ENCODE measurements at regions not wholly inside any gene's neighbourhood (a gene's known extent, or its start where the extent isn't known, plus 50 kb on each side); places are given as distances from the start of the nearest gene placed in this dataset.
A peak's percentile ranks its signal among the peaks of the same experiment; 100 is the strongest.
"Not testable (repeated sequence)": the region's sequence is repeated elsewhere in the genome, so short reads cannot be mapped to it uniquely, and the experiment has no call there.

DNA sequence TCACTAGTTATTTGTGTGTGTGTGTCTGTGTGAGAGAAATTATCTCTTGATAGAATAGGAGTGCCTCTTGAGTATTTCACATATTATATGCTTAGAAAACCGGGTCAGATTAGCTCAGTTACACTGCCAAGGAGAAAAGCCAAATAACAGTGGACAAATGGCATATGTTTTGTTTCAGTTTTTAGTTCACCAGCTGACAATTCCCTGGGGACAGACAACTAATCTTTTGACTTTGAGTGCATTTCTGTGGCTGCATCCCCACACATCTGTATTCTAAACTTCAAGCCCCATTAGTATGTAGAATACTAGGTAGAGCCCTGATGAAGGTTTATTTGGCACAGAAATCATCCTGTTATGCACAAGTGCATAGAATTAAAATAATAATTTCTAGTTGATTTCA lies 227.7 kb upstream of the CNTN3 start:
- ATAC-seq (no peak), DNase-seq (ENCODE audit: low spot score) (no peak)
- intact Hi-C loops (cut with DNase I), result no loop called here

DNA sequence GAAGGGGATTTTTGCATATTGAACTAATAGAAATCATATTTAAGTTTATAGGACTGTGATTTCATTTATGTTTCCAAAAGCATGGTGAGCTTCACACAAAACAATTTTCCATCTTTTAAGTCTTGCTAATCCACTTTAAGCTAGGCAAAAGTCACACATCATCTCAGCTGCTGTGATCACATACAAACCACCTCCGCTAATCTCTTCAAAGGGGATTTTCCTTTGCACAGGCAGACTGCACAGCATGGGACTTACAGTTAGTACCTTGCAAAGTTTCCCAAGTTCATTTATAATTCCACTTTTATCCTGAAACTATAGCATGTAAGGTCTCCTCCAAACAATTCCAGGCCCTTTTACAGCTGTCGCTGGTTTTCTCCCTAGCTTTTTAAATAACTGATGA lies 225.1 kb upstream of the CNTN3 start:
- DNase-seq (ENCODE audit: low spot score) (no peak), ATAC-seq (no peak)
- intact Hi-C loops (cut with DNase I), result no loop called here

DNA sequence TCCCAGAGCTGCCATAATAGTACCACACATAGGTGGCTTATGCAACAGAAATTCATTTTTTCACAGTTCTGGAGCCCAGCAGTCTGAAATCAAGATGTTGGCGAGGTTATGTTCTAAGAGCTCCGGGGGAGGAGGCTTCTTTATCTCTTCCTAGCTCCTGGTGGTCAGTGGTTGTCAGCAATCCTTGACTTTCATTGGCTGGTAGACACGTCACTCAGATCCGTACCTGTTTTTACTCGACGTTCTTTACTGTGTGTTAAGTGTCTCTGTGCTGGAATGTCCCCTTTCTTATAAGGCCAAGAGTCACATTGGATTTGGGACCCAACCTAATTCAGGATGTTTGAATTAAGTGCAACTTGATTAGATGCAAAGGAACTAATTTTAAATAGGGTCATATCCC lies 218.5 kb upstream of the CNTN3 start:
- DNase-seq (ENCODE audit: low spot score), result no peak
- intact Hi-C loops (cut with DNase I), result no loop called here
- no peak for ATAC-seq

DNA sequence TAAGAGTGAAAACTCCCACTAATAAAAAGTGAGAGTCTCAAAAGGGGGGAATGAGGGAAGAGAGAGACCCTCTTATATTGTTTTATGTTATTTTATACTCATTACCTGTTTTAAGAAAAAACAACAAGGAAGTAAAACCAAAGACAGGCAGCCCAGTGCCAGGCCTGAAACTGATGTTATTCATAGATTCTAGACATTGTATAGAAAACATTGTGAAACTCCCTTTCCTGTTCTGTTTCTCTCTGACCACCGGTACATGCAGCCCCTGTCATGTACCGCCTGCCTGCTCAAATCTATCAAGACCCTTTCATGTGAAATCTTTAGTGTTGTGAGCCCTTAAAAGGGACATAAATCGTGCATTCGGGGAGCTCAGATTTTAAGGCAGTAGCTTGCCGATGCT lies 216.4 kb upstream of the CNTN3 start:
- DNase-seq (ENCODE audit: low spot score); ATAC-seq; intact Hi-C loops (cut with DNase I): not testable (repeated sequence)

DNA sequence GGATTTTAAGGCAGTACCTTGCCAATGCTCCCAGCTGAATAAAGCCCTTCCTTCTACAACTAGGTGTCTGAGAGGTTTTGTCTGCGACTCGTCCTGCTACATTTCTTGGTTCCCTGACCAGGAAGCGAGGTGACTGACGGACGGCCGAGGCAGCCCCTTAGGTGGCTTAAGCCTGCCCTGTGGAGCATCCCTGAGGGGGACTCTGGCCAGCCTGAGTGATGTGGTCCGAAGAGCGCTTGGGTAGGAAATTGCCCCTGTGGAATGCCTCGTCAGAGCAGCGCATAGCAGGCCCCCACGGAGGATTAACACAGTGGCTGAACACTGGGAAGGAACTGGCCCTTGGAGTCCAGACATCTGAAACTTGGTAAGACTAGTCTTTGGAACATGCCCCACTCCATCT lies 210.9 kb upstream of the CNTN3 start:
- intact Hi-C loops (cut with DNase I); ATAC-seq; DNase-seq (ENCODE audit: low spot score): not testable (repeated sequence)

DNA sequence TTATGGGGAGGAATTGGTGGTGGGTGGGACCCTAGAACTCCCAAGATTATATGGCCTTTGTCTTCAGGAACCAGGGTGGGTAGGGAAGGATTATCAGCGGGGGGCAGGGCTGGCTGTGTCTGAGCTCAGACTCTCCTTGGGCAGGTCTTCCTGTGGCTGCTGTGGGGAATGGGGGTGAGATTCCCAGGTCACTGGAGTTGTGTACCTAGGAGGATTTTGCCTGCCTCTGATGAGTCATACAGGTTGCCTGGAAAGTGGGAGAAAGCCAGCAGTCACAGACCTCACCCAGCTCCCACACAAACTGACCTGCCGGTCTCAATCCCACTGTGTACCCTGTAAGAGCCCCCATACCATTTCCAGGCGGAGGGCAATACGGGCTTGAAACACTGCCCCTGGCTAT lies 209.9 kb upstream of the CNTN3 start:
- DNase-seq (ENCODE audit: low spot score) (no peak), ATAC-seq (no peak)
- intact Hi-C loops (cut with DNase I), result no loop called here

DNA sequence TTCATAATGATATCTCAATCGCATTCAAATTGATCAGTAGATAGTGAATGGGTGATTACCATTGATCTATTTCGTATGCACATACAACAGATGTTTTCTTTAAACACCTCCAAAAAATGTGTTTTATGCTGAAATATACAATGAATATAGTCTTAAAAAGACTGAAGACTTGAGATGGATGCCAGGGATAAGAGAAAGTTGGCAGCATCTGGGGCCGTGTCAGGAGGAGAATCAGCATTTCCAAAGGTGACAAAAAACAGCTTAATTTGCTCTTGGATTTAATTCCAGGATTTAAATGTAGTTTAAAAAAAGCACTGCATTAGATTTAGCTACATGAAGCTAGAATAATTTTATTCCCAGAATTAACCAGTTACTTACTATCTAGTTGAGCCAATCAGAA lies 199.7 kb upstream of the CNTN3 start:
- intact Hi-C loops (cut with DNase I), result loop anchor here (5.0 kb wide), 1 partner anchor 1097 kb away; no protein-coding TSS in a partner anchor
- no peak for DNase-seq (ENCODE audit: low spot score)
- ATAC-seq, result no peak

DNA sequence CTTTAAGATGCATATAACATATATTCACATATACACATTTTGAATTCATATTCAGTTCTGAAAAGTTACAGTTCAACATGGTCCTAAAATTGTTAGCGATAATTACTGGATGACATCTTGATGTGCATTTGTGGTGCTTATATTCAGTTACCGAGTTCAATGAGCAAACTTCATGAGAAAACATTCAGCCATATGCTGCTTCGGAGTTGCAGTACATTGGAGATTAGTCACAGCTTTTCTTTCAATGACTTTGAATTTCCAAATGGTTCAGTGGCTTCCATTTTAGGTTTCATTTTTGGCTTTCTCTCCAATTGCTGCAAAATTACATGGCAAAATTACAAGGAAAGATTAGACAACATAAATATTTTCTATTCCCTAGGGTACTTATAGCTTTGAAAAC lies 198.3 kb upstream of the CNTN3 start:
- DNase-seq (ENCODE audit: low spot score), result no peak
- no peak for ATAC-seq
- intact Hi-C loops (cut with DNase I), result loop anchor here (5.0 kb wide), 1 partner anchor 1095 kb away; no protein-coding TSS in a partner anchor

DNA sequence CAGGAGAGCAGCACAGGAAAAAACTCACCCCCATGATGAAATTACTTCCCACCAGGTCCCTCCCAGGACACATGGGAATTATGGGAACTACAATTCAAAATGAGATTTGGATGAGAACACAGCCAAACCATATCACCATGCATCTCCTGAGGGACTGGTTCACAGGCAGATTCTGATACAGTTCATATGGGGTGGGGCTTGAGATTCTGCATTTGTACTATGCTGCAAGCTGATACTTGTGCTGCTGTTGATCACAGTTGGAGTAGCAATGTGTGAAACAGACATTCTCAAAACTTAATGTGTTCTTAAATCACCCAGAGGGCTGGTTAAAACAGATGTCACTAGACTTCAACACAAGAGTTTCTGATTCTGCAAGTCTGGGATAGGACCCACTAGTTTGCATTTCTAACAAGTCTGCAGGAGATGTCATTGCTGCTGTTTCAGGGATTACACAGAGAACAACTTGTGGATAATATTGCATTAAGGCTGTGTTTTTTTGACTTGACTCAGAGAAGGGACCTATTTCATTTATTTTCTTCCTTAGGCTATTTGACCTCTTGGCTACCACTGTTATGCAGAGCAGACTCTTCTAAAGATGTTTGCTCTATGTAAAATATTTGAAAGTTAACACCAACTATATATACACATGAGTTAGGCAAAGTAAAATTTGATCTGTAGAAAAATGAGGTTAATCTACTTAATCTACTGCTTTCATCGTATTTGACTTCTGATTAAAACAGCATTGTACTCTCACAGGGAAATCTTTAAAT lies 194.2 kb upstream of the CNTN3 start:
- intact Hi-C loops (cut with DNase I), result no loop called here

DNA sequence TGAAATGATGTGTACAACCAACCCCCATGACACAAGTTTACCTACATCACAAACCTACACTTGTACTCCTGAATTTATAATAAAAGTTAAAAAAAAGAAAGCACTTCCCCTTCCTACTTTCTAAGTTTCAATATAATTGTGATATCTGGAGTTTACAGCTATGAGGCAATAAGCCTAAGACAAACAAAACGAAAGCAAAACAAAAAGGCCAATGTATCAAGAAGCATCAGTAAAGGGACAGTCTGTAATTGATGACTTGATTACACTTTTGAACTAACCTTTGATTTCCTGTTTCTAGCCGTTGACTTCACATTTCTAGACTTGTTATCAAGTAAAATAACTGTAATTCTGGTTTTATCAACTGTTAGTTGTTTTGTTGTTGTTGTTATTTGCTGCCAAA lies 187.5 kb upstream of the CNTN3 start:
- no peak for ATAC-seq
- intact Hi-C loops (cut with DNase I), result no loop called here

More for the DNA sequence above, 194.2 kb upstream of the CNTN3 start:
- DNase-seq (ENCODE audit: low spot score) (no peak), ATAC-seq (no peak)

DNA sequence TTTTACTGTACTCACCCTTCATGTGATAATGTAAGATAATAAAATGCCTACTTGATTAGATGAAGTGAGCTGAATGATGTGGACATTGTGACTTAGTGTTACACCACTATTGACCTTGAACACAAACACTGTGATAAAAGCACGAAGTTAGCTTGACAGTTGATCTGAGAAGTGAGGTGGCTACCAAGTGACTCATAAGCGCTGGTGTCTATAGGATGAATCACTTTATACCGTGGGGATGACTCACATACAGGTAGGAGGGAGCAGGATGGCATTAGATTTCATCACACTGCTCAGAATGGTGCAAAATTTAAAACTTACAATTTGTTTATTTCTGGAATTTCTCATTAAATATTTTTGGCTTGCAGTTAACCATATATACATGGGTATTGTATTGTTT lies 174.7 kb upstream of the CNTN3 start:
- no peak for ATAC-seq
- intact Hi-C loops (cut with DNase I), result no loop called here
- DNase-seq (ENCODE audit: low spot score), result no peak

More for the DNA sequence above, 187.5 kb upstream of the CNTN3 start:
- DNase-seq (ENCODE audit: low spot score), result no peak

DNA sequence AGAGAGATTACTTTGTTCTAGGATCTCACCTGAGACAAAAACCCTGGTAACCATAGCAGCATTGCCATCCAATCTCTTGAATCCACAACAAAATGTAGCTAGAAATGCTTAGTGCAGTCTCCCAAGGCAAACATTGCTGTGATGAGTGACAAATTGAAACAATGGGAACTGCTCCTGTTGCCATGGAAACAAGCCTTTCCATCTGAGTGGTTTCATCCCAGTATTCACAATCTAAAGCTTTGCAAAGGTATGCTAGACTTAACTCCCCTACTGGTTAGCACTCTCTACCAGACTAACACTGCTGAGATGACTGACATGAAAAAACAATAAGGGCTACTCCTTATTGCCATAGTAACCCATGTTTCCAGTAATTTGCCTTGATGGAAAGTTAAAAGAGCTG lies 172.6 kb upstream of the CNTN3 start:
- no peak for ATAC-seq
- intact Hi-C loops (cut with DNase I), result no loop called here
- DNase-seq (ENCODE audit: low spot score), result no peak

DNA sequence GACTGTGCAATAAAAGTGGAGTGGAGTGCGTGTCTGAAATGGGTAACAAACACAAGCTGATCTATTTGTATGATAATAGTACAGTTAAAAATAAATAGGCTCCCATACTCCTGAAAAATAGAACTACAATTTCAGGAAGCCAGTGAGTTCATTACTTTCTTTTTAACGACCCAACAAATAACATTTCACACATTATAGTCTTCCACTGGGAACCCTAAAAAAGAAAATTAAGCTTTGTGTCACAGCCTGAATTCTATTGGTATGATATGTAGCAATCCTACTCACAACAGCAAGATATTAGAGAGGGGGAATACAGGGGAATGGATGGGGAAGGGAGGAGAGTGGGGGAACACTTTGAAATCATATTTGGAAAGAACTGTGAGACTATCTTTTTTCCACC lies 156.9 kb upstream of the CNTN3 start:
- DNase-seq (ENCODE audit: low spot score) (no peak), ATAC-seq (no peak)
- intact Hi-C loops (cut with DNase I), result no loop called here

DNA sequence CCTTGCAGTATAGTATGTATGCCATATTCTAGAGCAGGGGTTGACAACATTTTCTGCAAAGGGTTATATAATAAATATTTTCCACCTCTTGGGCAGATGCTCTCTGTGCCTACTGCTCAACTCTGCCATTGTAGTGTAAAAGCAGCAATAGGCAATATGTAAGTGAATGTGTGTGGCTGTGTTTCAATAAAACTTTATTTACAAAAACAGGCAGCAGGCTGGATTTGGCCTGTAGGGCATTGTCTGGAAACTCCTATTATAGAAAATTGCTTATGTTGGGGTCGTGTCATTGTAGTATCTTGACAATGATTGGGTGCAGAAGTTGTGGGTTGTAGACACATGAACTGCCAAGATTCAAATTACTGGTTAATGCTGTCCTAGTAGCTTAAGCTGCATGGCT lies 153.6 kb upstream of the CNTN3 start:
- intact Hi-C loops (cut with DNase I), result no loop called here
- ATAC-seq, result no peak
- DNase-seq (ENCODE audit: low spot score), result no peak

DNA sequence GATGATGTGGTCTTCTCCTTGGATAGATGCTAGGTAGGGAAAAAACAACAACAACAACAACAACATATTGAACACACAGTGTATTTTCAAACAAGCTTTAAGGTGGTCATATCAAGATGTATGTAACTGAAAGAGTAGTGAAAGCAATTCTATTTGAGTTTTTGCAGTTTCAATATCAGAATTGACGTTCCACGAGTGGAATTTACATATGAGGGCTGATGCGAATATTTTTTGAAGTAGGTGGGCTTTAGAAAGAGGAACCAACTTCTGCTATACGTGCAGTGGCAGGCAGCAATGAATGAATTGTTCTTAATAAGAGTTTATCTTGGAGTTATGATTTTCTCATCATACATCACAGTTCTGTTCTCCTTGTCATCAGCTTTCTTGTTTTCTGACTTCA lies 151.9 kb upstream of the CNTN3 start:
- no peak for DNase-seq (ENCODE audit: low spot score)
- intact Hi-C loops (cut with DNase I), result no loop called here
- no peak for ATAC-seq

DNA sequence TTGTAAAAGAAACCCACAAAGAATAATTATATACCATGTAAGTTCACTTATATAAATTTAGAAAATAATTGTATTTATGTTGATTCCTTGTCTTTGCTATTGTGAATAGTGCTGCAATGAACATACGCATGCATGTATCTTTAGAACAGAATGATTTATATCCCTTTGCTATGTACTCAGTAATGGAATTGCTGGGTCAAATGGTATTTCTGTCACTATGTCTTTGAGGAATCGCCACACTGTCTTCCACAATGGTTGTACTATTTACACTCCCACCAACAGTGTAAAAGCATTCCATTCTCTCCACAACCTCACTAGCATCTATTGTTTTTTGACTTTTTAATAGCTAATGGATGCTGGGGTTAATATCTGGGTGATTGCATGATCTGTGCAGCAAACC lies 149.4 kb upstream of the CNTN3 start:
- no peak for ATAC-seq
- no peak for DNase-seq (ENCODE audit: low spot score)
- intact Hi-C loops (cut with DNase I), result no loop called here

DNA sequence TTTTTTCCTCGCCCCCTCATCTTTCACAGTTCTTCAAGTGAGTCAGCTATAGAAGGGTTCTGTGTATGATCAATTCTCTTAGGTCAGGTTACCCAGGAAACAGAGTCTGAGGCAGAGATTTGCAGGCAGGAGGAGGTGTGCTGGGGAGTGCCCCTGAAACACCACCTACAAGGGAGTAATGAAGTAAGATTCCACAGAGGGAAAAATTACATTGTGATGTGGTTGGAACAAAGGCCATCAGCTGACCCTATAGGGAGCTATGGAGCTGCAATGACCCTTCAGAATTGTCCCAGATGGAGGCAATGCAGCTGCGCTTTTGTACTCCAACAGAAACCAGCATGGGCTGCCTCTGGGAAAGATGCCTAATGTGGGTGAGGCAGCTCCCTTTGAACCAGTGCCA lies 142.2 kb upstream of the CNTN3 start:
- DNase-seq (ENCODE audit: low spot score), result no peak
- intact Hi-C loops (cut with DNase I), result no loop called here
- ATAC-seq, result no peak

DNA sequence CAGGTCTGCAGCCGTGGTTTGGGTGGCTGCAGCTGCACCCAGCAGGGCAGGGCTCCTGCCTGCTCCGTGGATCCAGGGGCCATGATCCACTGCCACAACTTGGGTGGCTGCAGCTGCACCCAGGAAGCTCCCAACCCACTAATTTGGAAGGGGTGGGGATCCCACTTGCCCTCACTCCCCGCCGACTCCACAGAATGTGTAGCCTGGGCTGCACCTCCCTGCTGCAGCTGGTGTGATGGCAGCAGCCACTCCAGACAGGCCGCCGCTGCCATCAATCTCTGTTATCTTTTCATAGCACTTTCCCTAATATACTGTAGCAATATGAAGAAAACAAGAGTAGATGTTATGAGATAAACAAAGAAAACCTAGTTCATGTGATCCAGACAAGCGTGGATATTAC lies 137.8 kb upstream of the CNTN3 start:
- ATAC-seq, result no peak
- no peak for DNase-seq (ENCODE audit: low spot score)
- intact Hi-C loops (cut with DNase I), result no loop called here

DNA sequence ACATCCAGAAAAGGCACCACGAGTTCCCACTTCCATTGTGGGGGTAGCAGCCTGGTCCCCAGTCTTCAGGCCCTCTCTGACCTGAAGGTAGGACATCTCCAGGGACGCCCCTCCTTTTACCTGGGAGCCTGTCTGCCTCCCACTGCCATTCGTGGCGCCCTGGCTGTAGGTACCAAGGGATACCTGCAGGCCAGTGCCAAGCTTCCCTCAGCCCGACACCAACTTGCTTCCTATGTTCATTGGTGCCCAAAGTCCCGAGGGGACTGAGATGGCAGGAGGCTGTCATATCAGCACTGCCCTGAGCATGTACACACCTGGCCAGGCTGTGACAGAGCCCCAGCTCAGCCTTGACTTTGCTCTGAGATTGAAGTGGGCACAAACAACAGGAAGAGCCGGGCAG lies 137.3 kb upstream of the CNTN3 start:
- ATAC-seq (no peak), DNase-seq (ENCODE audit: low spot score) (no peak)
- intact Hi-C loops (cut with DNase I), result no loop called here

DNA sequence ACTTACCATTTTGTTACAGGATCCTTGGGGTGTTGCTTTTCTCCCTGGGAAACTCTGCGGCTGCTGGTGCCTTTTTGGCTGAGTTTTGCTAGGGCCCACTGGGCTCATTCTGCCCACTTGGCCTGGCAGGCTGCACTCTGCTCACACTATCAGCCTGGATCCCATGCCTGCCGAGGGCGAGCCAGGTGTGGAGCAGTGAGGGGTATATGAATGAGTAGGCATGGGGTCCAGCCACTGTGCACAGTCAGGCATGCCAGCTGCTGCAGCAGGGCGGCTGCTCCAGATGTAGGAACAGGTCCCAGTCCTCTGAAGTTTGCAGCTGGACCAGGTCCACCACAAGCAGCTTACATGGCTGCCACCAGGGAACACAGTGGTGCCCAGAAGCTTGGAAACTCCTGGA lies 136.4 kb upstream of the CNTN3 start:
- DNase-seq (ENCODE audit: low spot score) (no peak), ATAC-seq (peak; percentile 10)
- intact Hi-C loops (cut with DNase I), result no loop called here

DNA sequence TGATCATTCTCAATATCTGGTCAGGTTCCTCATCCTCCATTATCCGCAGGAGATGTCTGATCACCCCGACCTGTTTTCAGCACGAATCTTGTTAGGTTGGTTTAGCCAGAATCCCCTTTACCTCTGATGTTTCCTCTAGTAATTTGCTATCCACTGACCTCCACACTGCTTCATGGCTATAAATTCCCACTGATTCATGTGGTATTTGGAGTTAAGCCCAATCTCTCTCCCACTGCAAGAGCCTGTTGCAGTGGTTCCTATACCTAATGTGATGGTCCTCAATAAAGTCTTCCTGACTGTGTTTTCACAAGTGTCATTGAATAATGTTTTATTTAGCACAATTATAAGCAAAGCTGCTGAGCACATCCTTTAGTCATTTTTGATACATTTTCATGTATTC lies 124.8 kb upstream of the CNTN3 start:
- DNase-seq (ENCODE audit: low spot score) (no peak), ATAC-seq (no peak)
- intact Hi-C loops (cut with DNase I), result no loop called here
